Liver (tissue), 8 donors: ENCODE measurements at regions not wholly inside any gene's neighbourhood (a gene's known extent, or its start where the extent isn't known, plus 50 kb on each side); places are given as distances from the start of the nearest gene placed in this dataset.
"Not testable (repeated sequence)": the region's sequence is repeated elsewhere in the genome, so short reads cannot be mapped to it uniquely, and the experiment has no call there.

Experiments used
- DNase-seq: peaks from one replicate; pipeline ENCODE4 v3.0.0-alpha.2; 2017; ENCODE audit warnings: low spot score
- H3K27ac ChIP-seq, 2 donors: one replicate each; pipeline ENCODE4 v1.7.0; 2013; ENCODE audit warnings: inconsistent platforms in 2 of 2, low read length in 2 of 2, control low read depth in 1 of 2, low read depth in 1 of 2, mild to moderate bottlenecking in 1 of 2
- H3K27me3 ChIP-seq, 4 donors: one replicate each; pipeline versions ENCODE4 v1.6.1 to v1.7.0; 2013; ENCODE audit warnings: low read length in 3 of 4, inconsistent platforms in 1 of 4, mild to moderate bottlenecking in 1 of 4, moderate library complexity in 1 of 4; ENCODE audit not compliant: control insufficient read depth in 4 of 4, insufficient read depth in 4 of 4
- H3K36me3 ChIP-seq, 4 donors: one replicate each; pipeline versions ENCODE4 v1.6.1 to v1.7.0; 2013; ENCODE audit warnings: low read length in 3 of 4, mild to moderate bottlenecking in 3 of 4, low read depth in 1 of 4, moderate library complexity in 1 of 4; ENCODE audit not compliant: control insufficient read depth in 4 of 4, insufficient read depth in 3 of 4
- H3K4me1 ChIP-seq, 4 donors: one replicate each; pipeline versions ENCODE4 v1.6.1 to v1.7.0; 2013; ENCODE audit warnings: low read length in 3 of 4, mild to moderate bottlenecking in 3 of 4, moderate library complexity in 1 of 4; ENCODE audit not compliant: control insufficient read depth in 4 of 4, insufficient read depth in 4 of 4
- H3K4me3 ChIP-seq, 3 donors: one replicate each; pipeline versions ENCODE4 v1.6.1 to v1.7.0; 2013; ENCODE audit warnings: low read length in 3 of 3, control low read depth in 1 of 3, low read depth in 1 of 3, mild to moderate bottlenecking in 1 of 3
- H3K9ac ChIP-seq, 2 donors: one replicate each; pipeline ENCODE4 v1.7.0; 2013; ENCODE audit warnings: low read length in 2 of 2, mild to moderate bottlenecking in 2 of 2, moderate library complexity in 2 of 2, control low read depth in 1 of 2, low read depth in 1 of 2
- H3K9me3 ChIP-seq, 4 donors: one replicate each; pipeline versions ENCODE4 v1.6.1 to v1.7.0; 2013; ENCODE audit warnings: low read length in 3 of 4; ENCODE audit not compliant: control insufficient read depth in 4 of 4
- EGR1 ChIP-seq, 2 donors: IDR thresholded peaks; 2 replicates each; pipeline ENCODE4 v1.6.1; 2016 to 2018; ENCODE audit warnings: antibody characterized with exemption in 2 of 2, low read depth in 2 of 2
- FOXA1 ChIP-seq: IDR thresholded peaks from 2 replicates; pipeline ENCODE4 v1.6.1; 2016; ENCODE audit warnings: antibody characterized with exemption
- FOXA2 ChIP-seq: IDR thresholded peaks from 2 replicates; pipeline ENCODE4 v1.6.1; 2016; ENCODE audit warnings: antibody characterized with exemption
- GABPA ChIP-seq, 2 donors: IDR thresholded peaks in 1 of 2; conservative IDR thresholded peaks in 1 of 2; 2 replicates each; pipeline ENCODE4 v1.6.1; 2016; ENCODE audit warnings: antibody characterized with exemption in 2 of 2, mild to moderate bottlenecking in 1 of 2, moderate library complexity in 1 of 2
- HNF4A ChIP-seq, 2 donors: conservative IDR thresholded peaks; 2 replicates each; pipeline ENCODE4 v1.6.1; 2016; ENCODE audit warnings: antibody characterized with exemption in 2 of 2, mild to moderate bottlenecking in 2 of 2
- HNF4G ChIP-seq: IDR thresholded peaks from 2 replicates; pipeline ENCODE4 v1.6.1; 2016; ENCODE audit warnings: antibody characterized with exemption
- NR2F2 ChIP-seq: IDR thresholded peaks from 2 replicates; pipeline ENCODE4 v1.6.1; 2016; ENCODE audit warnings: antibody characterized with exemption
- RAD21 ChIP-seq, 2 donors: IDR thresholded peaks; 2 replicates each; pipeline ENCODE4 v1.6.1; 2016; ENCODE audit warnings: antibody characterized with exemption in 2 of 2, mild to moderate bottlenecking in 2 of 2
- RXRA ChIP-seq, 2 donors: IDR thresholded peaks; 2 replicates each; pipeline ENCODE4 v1.6.1; 2017 to 2018; ENCODE audit warnings: antibody characterized with exemption in 2 of 2, mild to moderate bottlenecking in 1 of 2
- SP1 ChIP-seq: IDR thresholded peaks from 2 replicates; pipeline ENCODE4 v1.6.1; 2018; ENCODE audit warnings: antibody characterized with exemption, mild to moderate bottlenecking
- TAF1 ChIP-seq: conservative IDR thresholded peaks from 2 replicates; pipeline ENCODE4 v1.6.1; 2016; ENCODE audit warnings: antibody characterized with exemption, mild to moderate bottlenecking
- YY1 ChIP-seq: IDR thresholded peaks from 2 replicates; pipeline ENCODE4 v1.6.1; 2016; ENCODE audit warnings: antibody characterized with exemption, mild to moderate bottlenecking
- WGBS: extraction: QIAGEN DNeasy Blood & Tissue Kit; methylation state at CpG from one replicate; pipeline ENCODE4 v1.1.7; 2013; 5-methylcytosine and 5-hydroxymethylcytosine counted together
- TF ChIP-seq, protein P1 (sequence below): IDR thresholded peaks from 2 replicates; pipeline ENCODE4 v1.6.1; 2016; ENCODE audit warnings: antibody characterized with exemption
- TF ChIP-seq, protein P2 (sequence below): fragments of 150-350 bp; IDR thresholded peaks from 2 replicates; pipeline ENCODE4 v1.5.1; 2017; ENCODE audit warnings: improper control_type of control experiment, low read depth, low read length; ENCODE audit not compliant: missing input control
- TF ChIP-seq, protein P3 (sequence below): IDR thresholded peaks from 2 replicates; pipeline ENCODE4 v1.6.1; 2016; ENCODE audit warnings: antibody characterized with exemption
- donor health status: healthy.
- donor health status: healthy.
- donor health status: healthy.
- donor health status: healthy.
- donor health status: healthy.

DNA sequence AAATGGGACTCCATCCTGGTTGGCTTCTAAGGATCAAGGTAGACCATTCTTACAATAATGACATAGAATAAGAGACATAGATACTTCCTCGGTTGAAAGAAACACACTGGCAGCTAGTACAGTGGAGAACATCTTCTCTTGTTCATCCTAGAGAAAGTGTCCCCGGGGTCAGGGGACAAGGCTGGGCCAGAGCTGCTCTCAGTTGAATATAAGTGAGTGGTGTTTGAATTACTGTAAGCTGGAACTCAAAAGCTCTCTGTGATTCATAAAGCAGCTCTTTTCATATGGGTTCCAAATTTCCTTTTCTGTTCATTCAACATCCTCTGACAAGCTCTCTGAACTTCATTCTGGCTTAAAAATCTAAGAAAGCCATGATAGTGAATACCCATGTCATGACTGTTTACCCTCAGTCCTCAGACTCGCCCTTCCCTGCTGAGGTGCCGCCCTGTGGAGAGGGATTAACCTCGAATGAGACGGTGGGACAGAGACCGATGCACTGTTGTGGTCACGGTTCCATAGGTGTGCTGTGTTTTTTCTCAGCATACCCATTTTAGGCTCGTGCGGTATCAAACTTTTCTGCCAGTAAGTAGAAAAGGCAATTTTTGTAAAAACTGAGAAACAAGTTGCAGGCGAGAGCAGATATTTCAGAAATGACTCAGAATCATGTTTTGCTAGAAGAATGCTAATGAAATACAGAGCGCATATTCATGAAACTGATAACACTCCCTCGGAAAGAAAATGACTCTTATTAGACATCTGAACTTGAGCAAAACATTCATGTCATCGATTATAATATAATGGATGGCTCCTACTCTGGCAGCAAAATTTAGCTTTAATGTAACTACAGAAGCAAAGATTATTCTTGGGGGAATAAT lies 351.1 kb downstream of the ANAPC1 start:
- WGBS, result 76% methylated on average over 7 of the region's 14 CpGs
- not testable (repeated sequence) for H3K4me1 ChIP-seq, H3K36me3 ChIP-seq, H3K4me3 ChIP-seq, H3K27me3 ChIP-seq, DNase-seq, H3K9ac ChIP-seq, H3K9me3 ChIP-seq, H3K27ac ChIP-seq

DNA sequence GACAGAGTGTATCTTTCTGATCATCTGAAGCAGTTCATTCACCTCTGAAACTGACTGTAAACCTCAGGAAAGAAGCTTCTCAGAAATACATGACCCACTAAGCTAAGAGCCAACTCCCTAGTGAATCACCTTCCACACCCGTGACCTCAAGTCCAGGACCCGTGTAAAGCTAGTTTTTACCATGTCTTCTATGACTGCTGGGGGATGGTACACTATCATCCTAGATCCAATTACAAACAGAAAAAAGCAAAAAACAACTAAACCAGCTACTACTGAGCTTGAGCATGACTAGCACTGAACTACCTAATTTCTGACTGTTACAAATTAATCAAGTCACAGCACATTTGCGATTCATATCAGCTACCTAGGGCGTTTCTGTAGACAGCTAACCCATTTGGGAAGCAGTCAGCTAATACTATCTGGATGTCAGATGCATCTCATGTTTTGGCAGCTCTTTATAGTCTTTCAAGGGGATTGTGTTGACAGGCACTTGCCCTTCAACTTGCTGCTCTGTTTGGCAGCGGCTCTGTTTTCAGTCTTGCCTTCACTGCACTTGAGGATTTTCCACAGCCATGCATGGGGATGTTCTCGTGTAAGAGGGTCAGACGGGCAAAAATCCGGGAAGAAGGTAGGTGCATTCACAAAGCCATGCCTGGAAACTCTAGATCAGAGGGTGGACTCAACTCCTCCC lies 350.3 kb downstream of the ANAPC1 start:
- not testable (repeated sequence) for H3K9me3 ChIP-seq, DNase-seq, H3K4me1 ChIP-seq, H3K9ac ChIP-seq, H3K36me3 ChIP-seq, H3K4me3 ChIP-seq, H3K27ac ChIP-seq, H3K27me3 ChIP-seq
- 83% methylated on average over 6 of the region's 8 CpGs for WGBS

DNA sequence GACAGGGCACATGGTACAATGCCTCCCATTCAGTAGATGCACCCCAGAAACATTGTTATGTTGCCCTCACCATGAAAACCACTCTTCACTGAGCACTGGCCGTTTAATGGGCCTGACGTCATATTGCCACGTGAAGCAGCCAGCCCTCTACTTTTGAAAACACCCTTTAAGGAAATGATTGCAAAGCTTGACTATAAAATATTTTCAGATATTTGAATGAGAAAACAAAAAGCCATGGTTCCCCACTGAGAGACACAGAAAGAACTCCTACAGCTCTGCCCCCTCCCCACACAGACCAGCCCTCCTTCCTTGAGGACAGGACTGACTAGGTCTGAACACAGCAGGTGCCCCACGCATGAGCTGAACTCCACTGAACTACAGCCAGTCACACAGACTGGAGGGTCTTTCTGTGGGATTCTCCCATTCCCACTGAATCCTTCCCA lies 349.1 kb downstream of the ANAPC1 start:
- Histone ChIP-seq H3K27me3 (no peaks in the 10 kb centered on the region), H3K36me3 (no peaks in the 10 kb centered on the region), H3K4me1 (no peaks in the 10 kb centered on the region), H3K27ac (no peak overlapping the region), H3K9me3 (no peaks in the 10 kb centered on the region), H3K9ac (no peak overlapping the region), H3K4me3 (no peak overlapping the region)
- TF ChIP-seq GABPA (IDR thresholded peaks at IDR 0.05 in 1 of 2, conservative IDR thresholded peaks at IDR 0.05 in 1 of 2) (no peak), FOXA1 (no peak), NR2F2 (no peak), HNF4G (no peak), FOXA2 (no peak), RAD21 (IDR thresholded peaks at IDR 0.05) (no peak), RXRA (IDR thresholded peaks at IDR 0.05) (no peak), SP1 (no peak), TAF1 (no peak), EGR1 (IDR thresholded peaks at IDR 0.05; ENCODE audit: low read depth in 2 of 2) (no peak), YY1 (no peak), HNF4A (conservative IDR thresholded peaks at IDR 0.05) (no peak)
- TF ChIP-seq, protein P1, sequence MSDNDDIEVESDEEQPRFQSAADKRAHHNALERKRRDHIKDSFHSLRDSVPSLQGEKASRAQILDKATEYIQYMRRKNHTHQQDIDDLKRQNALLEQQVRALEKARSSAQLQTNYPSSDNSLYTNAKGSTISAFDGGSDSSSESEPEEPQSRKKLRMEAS, result no peak
- TF ChIP-seq, protein P2, sequence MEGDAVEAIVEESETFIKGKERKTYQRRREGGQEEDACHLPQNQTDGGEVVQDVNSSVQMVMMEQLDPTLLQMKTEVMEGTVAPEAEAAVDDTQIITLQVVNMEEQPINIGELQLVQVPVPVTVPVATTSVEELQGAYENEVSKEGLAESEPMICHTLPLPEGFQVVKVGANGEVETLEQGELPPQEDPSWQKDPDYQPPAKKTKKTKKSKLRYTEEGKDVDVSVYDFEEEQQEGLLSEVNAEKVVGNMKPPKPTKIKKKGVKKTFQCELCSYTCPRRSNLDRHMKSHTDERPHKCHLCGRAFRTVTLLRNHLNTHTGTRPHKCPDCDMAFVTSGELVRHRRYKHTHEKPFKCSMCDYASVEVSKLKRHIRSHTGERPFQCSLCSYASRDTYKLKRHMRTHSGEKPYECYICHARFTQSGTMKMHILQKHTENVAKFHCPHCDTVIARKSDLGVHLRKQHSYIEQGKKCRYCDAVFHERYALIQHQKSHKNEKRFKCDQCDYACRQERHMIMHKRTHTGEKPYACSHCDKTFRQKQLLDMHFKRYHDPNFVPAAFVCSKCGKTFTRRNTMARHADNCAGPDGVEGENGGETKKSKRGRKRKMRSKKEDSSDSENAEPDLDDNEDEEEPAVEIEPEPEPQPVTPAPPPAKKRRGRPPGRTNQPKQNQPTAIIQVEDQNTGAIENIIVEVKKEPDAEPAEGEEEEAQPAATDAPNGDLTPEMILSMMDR, result no peak
- TF ChIP-seq, protein P3, sequence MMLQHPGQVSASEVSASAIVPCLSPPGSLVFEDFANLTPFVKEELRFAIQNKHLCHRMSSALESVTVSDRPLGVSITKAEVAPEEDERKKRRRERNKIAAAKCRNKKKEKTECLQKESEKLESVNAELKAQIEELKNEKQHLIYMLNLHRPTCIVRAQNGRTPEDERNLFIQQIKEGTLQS, result no peak
- no peak for DNase-seq
- WGBS, result 74% methylated on average over 4 of the region's 4 CpGs
